Stimulated activated CD8-positive, alpha-beta memory T cell treated with anti-CD3 and anti-CD28 coated beads, Interleukin-7, amount 100 ng/mL, for 24 hours (primary cell): ENCODE measurements at regions not wholly inside any gene's neighbourhood (a gene's known extent, or its start where the extent isn't known, plus 50 kb on each side); places are given as distances from the start of the nearest gene placed in this dataset.

Experiments used
- DNase-seq: peaks from one replicate; pipeline ENCODE4 v3.0.0-alpha.2; 2020; ENCODE audit warnings: low read depth

GRCh38 chr1:98034505-98034904, 113.7 kb upstream of the DPYD start:
- DNase-seq: no peak

GRCh38 chr1:98032958-98033357, 112.1 kb upstream of the DPYD start:
- no peak for DNase-seq

DNA sequence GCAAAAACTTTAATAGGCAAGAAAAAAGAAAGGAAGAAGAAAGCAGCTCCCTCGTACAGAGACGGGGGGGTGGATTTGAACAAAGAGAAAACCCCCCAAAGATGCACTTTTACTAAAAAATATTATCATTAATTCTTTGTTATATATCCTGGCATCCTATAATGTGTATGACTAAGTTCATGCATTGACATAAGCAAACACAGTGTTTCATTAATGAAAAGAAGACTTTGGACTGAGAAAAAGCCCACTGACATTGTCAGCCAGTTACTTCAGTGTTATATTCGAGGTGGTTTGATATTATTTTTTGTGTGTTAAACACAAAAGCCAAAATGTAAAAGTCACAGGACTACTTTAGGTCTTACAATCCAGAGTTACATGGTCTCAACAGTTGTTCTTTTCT, 110.1 kb upstream of the DPYD start:
- DNase-seq: no peak

GRCh38 chr1:98030483-98030882, 109.6 kb upstream of the DPYD start:
- no peak for DNase-seq

DNA sequence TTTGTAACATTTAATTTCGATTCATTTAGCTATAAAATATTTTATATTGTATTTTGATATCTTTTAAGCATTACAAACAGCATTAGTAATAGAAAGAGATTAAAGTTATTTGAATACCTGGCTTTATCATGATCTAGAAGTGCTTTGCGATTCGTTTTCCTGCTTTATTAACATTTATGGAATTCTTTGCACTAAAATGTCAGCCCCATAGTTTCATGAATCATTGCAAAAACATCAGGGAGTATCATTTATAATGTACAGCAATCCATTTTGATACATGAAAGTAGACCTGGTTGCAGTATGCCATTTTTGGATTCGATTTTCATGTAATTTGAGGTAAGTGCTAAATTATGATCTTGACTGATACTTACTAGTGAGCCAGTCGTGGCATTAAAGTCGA, 108.0 kb upstream of the DPYD start:
- no peak for DNase-seq

DNA sequence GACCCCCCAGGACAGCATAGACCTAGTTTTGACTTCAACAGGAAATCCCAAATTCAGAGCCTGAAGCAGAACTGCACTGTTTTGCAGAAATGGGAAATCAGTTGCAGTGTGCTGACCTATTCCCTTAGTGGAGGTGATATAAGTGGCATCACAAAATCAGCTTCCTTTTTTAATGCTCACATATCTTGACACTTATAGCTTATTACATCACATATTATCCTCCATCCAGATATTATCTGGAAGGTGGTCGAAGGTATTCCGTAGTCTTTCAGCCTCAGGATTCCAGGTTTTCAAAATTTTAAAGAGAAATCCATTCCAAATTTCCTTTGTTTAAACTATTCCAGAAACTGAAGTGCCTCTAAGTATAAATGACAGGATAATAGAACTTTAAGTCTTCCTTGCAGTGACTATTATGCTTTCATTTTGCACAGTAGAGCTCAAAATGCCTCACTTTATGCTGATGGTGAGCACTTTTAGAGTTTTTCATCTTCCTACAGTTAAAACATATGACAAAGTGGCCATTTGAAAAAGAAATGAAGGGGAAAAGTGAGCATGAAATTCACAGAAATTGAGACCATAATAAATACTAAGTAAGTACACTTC, 106.4 kb upstream of the DPYD start:
- DNase-seq: no peak

DNA sequence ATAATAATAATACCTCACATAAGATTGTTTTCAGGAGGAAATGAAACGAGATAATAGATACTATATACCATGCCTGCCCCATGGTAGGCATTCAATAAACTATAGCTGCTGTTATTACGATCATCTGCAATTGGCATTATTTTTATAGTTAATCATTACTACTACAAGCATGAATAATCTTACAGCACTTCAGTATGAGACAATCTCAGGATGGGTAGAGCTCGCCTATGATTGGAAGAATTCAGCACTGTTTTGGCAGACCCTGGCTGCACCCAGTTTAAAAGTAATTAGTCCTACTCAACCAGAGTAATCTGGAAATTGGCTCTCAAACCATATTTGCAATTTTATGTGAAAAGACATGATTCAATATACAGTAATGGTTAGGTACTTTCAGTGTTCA, 105.0 kb upstream of the DPYD start:
- DNase-seq: no peak

GRCh38 chr1:98021126-98021525, 100.3 kb upstream of the DPYD start:
- DNase-seq: no peak

DNA sequence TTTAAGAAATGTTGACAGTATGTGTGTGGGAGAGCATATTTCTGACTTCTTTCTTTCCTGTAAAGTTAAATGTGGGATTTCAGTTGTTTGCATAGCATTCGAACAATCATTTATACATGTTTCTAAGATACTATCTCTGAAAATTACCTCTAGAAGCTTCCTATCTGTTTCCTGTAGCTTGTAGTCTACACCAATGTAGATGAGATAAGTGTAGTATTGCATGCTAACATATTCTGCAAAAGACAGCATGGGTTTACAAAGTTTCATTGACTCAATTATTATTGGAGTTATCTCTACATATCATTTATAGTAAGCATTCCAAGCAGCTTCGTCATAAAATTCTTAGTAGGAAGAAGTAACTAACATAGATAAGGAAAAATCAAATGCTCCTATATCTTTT, 98.9 kb upstream of the DPYD start:
- no peak for DNase-seq

DNA sequence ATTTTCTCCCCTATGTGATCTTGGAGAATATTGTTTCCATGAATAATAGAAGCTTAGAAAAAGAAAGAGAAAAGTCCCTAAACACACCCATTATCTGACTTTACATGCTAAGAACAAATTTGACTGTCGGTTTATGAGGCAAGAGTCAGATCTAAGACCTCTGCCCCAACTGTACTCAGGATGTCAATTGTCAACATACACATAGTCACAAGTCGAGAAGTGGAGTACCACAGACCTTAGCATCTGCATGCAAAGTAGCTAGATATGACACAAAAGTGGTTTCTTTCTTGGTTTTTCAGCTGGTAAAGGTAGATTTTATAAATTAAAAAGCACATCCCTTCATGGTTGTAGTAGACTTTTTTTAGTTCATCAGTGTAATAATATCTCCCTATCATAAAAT, 97.2 kb upstream of the DPYD start:
- no peak for DNase-seq

DNA sequence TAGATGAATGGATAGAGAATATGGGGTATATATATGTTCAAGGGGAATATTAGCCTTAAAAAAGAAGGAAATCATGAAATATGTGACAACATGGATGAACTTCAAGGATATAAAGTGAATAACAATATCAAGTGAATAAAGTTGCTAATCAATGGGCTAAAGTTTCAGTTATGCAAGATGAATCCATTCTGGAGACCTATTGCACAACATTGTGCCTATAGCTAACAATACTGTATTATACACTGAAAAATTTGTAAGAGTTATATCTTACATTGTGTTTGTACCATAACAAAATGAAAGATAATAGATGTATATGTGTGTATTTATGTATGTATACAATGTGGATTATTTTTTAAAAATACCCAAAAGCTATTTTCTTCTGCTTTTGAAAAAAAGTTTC, 96.3 kb upstream of the DPYD start:
- DNase-seq: no peak

- DNase-seq: no peak
These were observed 87.5 kb upstream of the DPYD start for GRCh38 chr1:98008373-98008772.

GRCh38 chr1:98005326-98006010, 84.6 kb upstream of the DPYD start:
- no peak for DNase-seq

DNA sequence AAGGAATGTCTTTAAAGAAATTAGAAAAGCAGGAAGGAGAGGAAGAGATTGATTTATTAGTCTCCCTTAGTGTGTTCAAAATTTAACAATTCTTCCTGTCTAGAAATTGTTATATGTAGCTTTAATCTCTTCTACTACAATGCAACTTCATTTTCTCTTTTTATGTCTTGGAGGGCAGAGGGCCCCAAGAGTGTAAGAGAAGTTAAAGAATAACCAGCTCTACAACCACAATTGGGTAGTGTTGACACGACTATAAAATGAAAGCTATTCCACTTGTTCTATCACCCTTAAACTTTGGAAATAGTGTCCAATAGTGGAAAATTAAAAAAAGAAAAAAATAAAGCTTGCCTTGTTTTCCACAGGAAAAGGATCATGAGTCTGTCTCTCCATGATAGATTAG, 82.6 kb upstream of the DPYD start:
- DNase-seq: no peak

DNA sequence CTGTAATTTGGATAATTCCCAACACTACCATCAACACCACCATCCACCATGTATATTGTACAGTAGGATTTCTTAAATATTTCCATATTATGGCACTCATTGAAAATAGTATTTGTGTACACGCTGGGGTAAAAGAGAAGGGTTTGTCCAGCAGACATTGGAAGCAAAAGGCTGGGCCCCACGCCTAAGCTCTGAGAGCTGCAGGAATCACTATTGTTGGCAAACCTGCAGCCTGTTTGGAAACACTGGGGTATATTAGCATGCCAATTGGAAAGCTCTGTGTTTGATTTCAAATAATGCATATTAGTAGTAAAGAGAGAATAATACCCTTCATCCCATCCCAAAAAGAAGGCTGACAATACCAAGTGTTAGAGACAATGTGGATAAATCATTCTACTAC, 81.5 kb upstream of the DPYD start:
- no peak for DNase-seq

GRCh38 chr1:98001764-98002163, 80.9 kb upstream of the DPYD start:
- DNase-seq: no peak

- DNase-seq: no peak
These were observed 78.5 kb upstream of the DPYD start for GRCh38 chr1:97999320-97999719.

DNA sequence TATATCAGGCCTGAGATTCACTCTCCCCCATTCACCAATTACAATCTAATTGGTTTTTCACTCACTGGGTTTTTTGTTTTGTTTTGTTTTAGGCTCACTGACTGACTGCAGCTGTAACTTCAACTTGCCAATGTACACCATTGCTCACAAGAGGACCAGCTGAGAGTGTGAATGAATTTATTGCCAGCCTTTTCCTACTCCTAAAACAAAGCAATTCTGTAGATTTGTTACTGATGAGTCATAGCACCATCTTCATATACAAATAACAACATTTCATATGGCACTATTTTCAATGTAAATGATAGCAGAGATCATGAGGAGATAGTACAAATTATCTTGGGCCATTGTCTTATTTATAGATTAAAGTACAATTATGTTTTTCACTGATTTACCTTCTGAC, 76.0 kb upstream of the DPYD start:
- DNase-seq: no peak

DNA sequence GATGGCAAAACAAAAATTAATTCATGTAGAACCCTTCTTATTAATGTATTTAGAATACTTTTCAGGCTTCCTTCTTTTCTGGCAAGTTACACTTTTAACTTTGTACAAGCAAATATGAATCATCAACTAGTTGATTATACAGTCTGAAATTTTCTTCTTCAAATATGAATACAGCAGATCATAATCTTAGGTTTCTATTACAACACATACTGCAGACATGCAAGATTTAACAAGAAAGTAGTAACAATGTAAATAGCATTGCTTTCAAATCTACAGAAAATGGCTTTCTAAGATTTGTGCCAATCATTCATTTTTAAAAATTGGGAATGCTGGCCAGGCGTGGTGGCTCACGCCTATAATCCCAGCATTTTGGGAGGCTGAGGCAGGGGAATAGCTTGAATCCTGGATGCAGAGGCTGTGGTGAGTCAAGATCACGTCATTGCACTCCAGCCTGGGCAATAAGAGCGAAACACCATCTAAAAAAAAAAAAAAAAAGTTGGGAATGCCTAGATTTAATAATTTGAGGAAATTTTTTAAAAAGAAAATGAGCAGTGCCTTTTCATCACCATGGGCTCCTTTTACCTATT, 68.4 kb upstream of the DPYD start:
- DNase-seq: no peak

- DNase-seq: no peak
These were observed 65.5 kb upstream of the DPYD start for GRCh38 chr1:97986041-97987005.

DNA sequence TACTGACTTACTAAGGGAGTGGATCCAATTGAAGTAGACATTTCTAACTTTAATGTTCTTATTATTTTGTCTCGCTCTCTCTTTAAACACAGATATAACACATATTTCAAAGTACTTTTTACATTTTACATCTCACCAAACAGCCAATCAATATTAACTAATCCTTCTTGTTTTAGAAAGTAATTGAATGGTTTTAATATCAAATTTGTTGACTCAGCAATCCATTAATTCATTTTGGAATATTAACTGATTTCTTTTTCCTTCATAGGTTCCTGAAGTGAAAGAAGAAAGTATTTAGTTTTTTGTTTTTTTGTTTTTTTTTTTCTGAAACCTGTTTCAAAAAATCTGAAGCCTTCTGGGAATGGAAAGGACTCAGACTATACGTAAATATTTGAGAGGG, 62.3 kb upstream of the DPYD start:
- DNase-seq: no peak

DNA sequence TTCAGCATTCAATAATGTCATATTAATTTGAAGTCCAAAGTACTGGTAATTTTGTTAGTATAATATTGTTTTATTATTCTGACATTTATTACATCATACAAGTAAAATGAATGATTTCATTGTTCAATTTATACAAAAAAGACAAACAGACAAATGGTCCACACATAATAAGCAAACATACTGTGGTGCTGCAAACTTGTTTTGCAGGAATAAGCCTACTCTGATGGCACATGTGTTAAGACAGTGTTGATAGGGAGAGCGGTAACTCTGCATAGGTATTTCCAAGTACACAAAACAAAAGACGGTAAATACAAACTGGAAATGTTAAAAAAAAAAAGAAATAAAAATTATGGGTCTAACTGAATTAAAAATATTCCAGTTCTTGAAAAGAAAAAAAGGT, 59.7 kb upstream of the DPYD start:
- DNase-seq: no peak

GRCh38 chr1:97976801-97977200, 56.0 kb upstream of the DPYD start:
- DNase-seq: no peak
